ENCODE measurements at regions not wholly inside any gene's neighbourhood (a gene's known extent, or its start where the extent isn't known, plus 50 kb on each side); places are given as distances from the start of the nearest gene placed in this dataset.

DNA sequence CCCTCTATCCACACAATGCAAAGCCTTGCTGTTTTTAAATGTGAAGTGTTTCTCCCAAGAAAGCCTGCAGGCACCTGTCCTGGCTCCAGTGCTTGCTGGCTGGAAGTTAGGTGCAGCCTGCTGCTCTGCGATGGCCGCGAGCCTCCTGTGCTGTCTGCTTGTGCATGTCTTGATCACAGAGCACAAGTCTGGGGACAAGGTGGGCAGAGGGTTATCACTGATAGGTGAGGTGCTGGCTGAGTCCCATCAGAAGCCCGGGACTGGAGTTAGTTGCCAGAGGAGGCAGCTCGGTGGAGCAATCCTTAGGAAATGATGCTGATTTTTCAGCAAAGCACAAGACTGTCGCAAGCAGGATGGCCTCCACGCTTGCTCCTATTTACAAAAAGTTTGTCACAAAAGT, 137.8 kb upstream of the AJAP1 start:
- TF ChIP-seq, protein P1, sequence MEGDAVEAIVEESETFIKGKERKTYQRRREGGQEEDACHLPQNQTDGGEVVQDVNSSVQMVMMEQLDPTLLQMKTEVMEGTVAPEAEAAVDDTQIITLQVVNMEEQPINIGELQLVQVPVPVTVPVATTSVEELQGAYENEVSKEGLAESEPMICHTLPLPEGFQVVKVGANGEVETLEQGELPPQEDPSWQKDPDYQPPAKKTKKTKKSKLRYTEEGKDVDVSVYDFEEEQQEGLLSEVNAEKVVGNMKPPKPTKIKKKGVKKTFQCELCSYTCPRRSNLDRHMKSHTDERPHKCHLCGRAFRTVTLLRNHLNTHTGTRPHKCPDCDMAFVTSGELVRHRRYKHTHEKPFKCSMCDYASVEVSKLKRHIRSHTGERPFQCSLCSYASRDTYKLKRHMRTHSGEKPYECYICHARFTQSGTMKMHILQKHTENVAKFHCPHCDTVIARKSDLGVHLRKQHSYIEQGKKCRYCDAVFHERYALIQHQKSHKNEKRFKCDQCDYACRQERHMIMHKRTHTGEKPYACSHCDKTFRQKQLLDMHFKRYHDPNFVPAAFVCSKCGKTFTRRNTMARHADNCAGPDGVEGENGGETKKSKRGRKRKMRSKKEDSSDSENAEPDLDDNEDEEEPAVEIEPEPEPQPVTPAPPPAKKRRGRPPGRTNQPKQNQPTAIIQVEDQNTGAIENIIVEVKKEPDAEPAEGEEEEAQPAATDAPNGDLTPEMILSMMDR (IDR thresholded peaks at IDR 0.05) = no peak
- no peak for TF ChIP-seq POLR2A (IDR thresholded peaks at IDR 0.05)

Measured in thyroid gland (tissue), 4 donors.